Testis (tissue), 2 donors: ENCODE measurements at regions not wholly inside any gene's neighbourhood (a gene's known extent, or its start where the extent isn't known, plus 50 kb on each side); places are given as distances from the start of the nearest gene placed in this dataset.

Experiments
- DNase-seq: peaks from one replicate; pipeline ENCODE4 v3.0.0-alpha.2; 2019
- H3K27ac ChIP-seq, 2 donors: fragments of 200-600 bp; sonication (generic); one replicate each; pipeline ENCODE4 v1.5.1; 2019
- H3K27me3 ChIP-seq: fragments of 200-600 bp; sonication (generic); one replicate; pipeline ENCODE4 v1.5.1; 2019
- H3K36me3 ChIP-seq: fragments of 200-600 bp; sonication (generic); one replicate; pipeline ENCODE4 v1.5.1; 2017; ENCODE audit warnings: low read depth; ENCODE audit errors: missing control alignments
- H3K4me1 ChIP-seq: fragments of 200-600 bp; sonication (generic); one replicate; pipeline ENCODE4 v1.5.1; 2019
- H3K4me3 ChIP-seq, 2 donors: fragments of 200-600 bp; sonication (generic); one replicate each; pipeline ENCODE4 v1.5.1; 2017 to 2019
- H3K9me3 ChIP-seq: fragments of 200-600 bp; sonication (generic); one replicate; pipeline ENCODE4 v1.5.1; 2017
- POLR2A ChIP-seq: fragments of 450-650 bp; IDR thresholded peaks from one replicate; pipeline ENCODE4 v1.6.1; 2017; ENCODE audit warnings: antibody characterized with exemption, mild to moderate bottlenecking, moderate library complexity
- WGBS, 2 donors: methylation state at CpG; one replicate each; pipeline ENCODE4 v1.1.5; 2018; 5-methylcytosine and 5-hydroxymethylcytosine counted together
- intact Hi-C: fragments of 100-400 bp; cut with DNase I; formaldehyde crosslinking; loops from one replicate; pipeline ENCODE4 v1.15.1; 2023; ENCODE audit warnings: low total_unique reads
- TF ChIP-seq, protein P1 (sequence below), 3 experiments: fragments of 450-650 bp in 2 of 3; fragments of 200-600 bp in 1 of 3; sonication (generic) in 1 of 3; IDR thresholded peaks; one replicate each; pipeline ENCODE4 v1.5.1; 2016 to 2019; ENCODE audit warnings: antibody characterized with exemption in 3 of 3, mild to moderate bottlenecking in 2 of 3, moderate library complexity in 1 of 3

DNA sequence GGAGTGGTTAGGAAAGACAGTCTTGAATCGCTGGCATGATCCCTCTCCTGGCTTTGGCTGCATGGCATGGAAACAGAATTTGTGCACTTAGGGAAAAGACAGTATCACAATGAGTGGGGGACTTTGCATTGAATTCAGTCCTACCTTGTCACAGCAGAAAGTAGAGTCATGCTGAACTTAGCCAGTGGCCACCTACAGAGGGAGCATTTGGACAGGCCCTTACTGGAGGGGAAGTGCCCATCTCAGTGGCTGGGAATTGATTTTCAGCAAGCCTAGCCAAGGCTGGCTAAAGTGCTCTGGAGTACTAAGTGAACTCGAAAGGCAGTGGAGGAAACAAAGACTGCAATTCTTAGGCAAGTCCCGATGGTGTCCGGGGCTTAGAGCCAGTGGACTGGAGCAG, 364.3 kb upstream of the TOM1L1 start:
- intact Hi-C loops, result loop anchor here (10.0 kb wide), 1 partner anchor 58 kb away; no protein-coding TSS in a partner anchor
- 93% methylated on average over 4 of the region's 4 CpGs for WGBS, 2 donors
- TF ChIP-seq POLR2A, result no peak
- TF ChIP-seq, protein P1, sequence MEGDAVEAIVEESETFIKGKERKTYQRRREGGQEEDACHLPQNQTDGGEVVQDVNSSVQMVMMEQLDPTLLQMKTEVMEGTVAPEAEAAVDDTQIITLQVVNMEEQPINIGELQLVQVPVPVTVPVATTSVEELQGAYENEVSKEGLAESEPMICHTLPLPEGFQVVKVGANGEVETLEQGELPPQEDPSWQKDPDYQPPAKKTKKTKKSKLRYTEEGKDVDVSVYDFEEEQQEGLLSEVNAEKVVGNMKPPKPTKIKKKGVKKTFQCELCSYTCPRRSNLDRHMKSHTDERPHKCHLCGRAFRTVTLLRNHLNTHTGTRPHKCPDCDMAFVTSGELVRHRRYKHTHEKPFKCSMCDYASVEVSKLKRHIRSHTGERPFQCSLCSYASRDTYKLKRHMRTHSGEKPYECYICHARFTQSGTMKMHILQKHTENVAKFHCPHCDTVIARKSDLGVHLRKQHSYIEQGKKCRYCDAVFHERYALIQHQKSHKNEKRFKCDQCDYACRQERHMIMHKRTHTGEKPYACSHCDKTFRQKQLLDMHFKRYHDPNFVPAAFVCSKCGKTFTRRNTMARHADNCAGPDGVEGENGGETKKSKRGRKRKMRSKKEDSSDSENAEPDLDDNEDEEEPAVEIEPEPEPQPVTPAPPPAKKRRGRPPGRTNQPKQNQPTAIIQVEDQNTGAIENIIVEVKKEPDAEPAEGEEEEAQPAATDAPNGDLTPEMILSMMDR (IDR thresholded peaks at IDR 0.05), result no peak
- H3K27ac ChIP-seq, result no peak overlapping the region
- no peak overlapping the region for H3K4me3 ChIP-seq
- H3K4me1 ChIP-seq, result no peaks in the 10 kb centered on the region
- H3K36me3 ChIP-seq, result no peaks in the 10 kb centered on the region
- DNase-seq, result no peak
- no peaks in the 10 kb centered on the region for H3K27me3 ChIP-seq
- no peaks in the 10 kb centered on the region for H3K9me3 ChIP-seq

DNA sequence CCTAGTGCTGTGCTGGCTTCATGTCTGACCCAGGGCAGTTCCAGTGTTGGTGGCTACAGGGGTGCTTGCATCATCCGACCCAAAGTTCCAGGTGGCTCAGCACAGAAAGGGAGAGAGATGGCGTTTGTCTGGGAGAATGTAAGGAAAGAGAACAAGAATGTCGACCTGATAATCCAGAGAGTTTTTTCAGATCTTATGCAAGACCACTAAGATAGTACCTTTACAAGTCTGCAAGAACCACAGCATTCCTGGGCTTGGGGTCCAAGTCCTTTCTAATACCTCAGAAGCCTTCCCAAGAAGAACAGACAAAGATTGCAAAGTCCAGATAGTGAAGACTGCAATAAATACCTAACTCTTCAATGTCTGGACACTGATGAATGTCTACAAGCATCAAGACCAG, 363.0 kb upstream of the TOM1L1 start:
- intact Hi-C loops, result loop anchor here (10.0 kb wide), 1 partner anchor 57 kb away; no protein-coding TSS in a partner anchor
- WGBS, 2 donors, result 91 to 97% methylated on average over 3 of the region's 3 CpGs

DNA sequence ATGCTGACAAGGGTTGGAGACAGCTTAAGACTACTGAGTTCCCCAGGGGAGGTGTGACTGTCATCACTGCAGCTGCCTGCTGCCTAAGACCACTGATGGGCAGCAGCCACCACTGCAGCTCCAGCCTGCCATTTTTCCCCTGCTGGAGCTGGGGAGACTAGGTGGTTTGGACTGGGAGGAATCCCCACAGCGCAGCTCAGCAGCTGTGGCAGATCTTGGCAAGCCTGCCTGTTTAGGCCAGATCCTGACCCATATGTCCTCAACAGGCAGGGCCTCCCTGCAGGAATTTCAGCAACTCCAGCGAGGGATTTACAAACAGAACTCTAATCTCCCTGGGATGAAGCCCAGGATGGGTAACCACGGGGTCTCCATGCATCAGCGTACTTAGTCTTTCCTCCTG, 356.4 kb upstream of the TOM1L1 start:
- no peaks in the 10 kb centered on the region for H3K9me3 ChIP-seq
- no peak overlapping the region for H3K4me3 ChIP-seq
- intact Hi-C loops, result no loop called here
- no peak overlapping the region for H3K27ac ChIP-seq
- H3K4me1 ChIP-seq, result no peaks in the 10 kb centered on the region
- 52 to 88% methylated on average over 1 to 4 of the region's 4 CpGs for WGBS, 2 donors
- no peak for DNase-seq
- no peak for TF ChIP-seq POLR2A
- TF ChIP-seq, protein P1 (IDR thresholded peaks at IDR 0.05), result no peak
- H3K36me3 ChIP-seq, result no peaks in the 10 kb centered on the region
- H3K27me3 ChIP-seq, result no peaks in the 10 kb centered on the region

More for the DNA sequence above, 363.0 kb upstream of the TOM1L1 start:
- Histone ChIP-seq H3K27ac (no peak overlapping the region), H3K36me3 (no peaks in the 10 kb centered on the region), H3K4me3 (no peak overlapping the region), H3K27me3 (no peaks in the 10 kb centered on the region), H3K4me1 (no peaks in the 10 kb centered on the region), H3K9me3 (no peaks in the 10 kb centered on the region)
- TF ChIP-seq POLR2A, result no peak
- TF ChIP-seq, protein P1 (IDR thresholded peaks at IDR 0.05), result no peak
- DNase-seq, result no peak

DNA sequence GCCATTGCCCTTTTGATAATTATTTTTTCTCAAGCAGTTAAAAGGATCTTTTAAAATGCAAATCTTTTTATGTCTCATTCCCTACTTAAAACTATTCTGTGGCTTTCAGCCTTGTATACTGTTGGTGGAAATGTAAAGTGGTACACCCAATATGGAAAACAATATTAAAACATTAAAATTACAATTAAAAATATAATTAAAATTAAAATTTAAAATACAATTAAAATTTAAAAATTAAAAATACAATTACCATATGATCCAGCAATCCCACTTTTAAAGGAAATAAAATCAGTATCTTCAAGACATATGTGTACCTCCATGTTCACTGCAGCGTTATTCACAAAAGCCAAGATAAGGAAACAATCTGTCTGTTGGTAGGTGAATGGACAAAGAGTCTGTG, 340.8 kb upstream of the TOM1L1 start:
- no peak for TF ChIP-seq POLR2A
- TF ChIP-seq, protein P1 (IDR thresholded peaks at IDR 0.05), result no peak
- WGBS, 2 donors, result 95 to 97% methylated on average over 1 of the region's 1 CpG
- no peaks in the 10 kb centered on the region for H3K9me3 ChIP-seq
- intact Hi-C loops, result no loop called here
- DNase-seq, result no peak
- H3K4me1 ChIP-seq, result no peaks in the 10 kb centered on the region
- no peak overlapping the region for H3K4me3 ChIP-seq
- no peaks in the 10 kb centered on the region for H3K36me3 ChIP-seq
- no peaks in the 10 kb centered on the region for H3K27me3 ChIP-seq
- H3K27ac ChIP-seq, result no peak overlapping the region

DNA sequence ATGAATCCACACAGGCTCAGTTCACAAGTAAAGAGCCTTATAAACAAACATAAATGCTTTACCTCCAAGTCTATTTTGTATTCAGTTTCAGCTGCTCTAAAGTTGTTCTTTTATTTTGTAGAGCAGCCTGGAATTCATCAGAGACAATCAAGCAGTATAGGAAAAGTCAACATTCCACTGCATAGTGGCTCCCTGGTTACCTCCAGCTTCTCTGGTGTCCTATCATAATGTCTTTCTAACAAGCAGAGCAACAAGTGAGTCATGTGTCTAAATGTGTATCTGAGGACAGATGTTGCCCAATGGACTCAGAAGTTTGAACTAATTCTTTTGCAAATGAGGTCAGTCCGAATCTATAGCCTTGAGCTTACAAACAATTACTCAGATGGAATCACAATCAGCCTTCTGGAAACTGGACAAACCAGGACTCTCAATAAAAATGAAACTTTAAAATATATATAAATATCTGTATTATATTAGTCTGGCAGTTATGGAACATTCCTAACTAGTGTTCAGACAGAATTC, 292.0 kb upstream of the TOM1L1 start:
- DNase-seq, result no peak
- H3K4me3 ChIP-seq, result no peak overlapping the region
- intact Hi-C loops, result no loop called here
- no peaks in the 10 kb centered on the region for H3K36me3 ChIP-seq
- no peak overlapping the region for H3K27ac ChIP-seq
- WGBS, 2 donors, result 74 to 77% methylated on average over 1 of the region's 1 CpG
- H3K27me3 ChIP-seq, result no peaks in the 10 kb centered on the region
- no peaks in the 10 kb centered on the region for H3K4me1 ChIP-seq
- TF ChIP-seq POLR2A, result no peak
- TF ChIP-seq, protein P1 (IDR thresholded peaks at IDR 0.05), result no peak
- H3K9me3 ChIP-seq, result no peaks in the 10 kb centered on the region
